Activated gamma-delta T cell treated with Interleukin-2 at 50 U/mL for 16 hours (primary cell): ENCODE measurements at regions not wholly inside any gene's neighbourhood (a gene's known extent, or its start where the extent isn't known, plus 50 kb on each side); places are given as distances from the start of the nearest gene placed in this dataset.

Experiments
- DNase-seq: peaks from one replicate; pipeline ENCODE4 v3.0.0-alpha.2; 2020

- DNase-seq = no peak
These were observed 93.5 kb upstream of the STK39 start for GRCh38 chr2:168340931-168341330.

GRCh38 chr2:168343586-168343985, 96.2 kb upstream of the STK39 start:
- no peak for DNase-seq

GRCh38 chr2:168344706-168345105, 97.3 kb upstream of the STK39 start:
- no peak for DNase-seq

GRCh38 chr2:168345601-168346000, 98.2 kb upstream of the STK39 start:
- no peak for DNase-seq

GRCh38 chr2:168346725-168347477, 99.5 kb upstream of the STK39 start:
- DNase-seq = peak; percentile 66

- DNase-seq = no peak
These were observed 100.7 kb upstream of the STK39 start for GRCh38 chr2:168348076-168348475.

- DNase-seq = no peak
These were observed 103.0 kb upstream of the STK39 start for GRCh38 chr2:168350380-168350779.

GRCh38 chr2:168353251-168353650, 102.8 kb upstream of the CERS6 start:
- no peak for DNase-seq

GRCh38 chr2:168354499-168354898, 101.6 kb upstream of the CERS6 start:
- DNase-seq = no peak

- no peak for DNase-seq
These were observed 101.0 kb upstream of the CERS6 start for GRCh38 chr2:168355121-168355520.

GRCh38 chr2:168355779-168356476, 100.1 kb upstream of the CERS6 start:
- DNase-seq = no peak

GRCh38 chr2:168356477-168356835, 99.6 kb upstream of the CERS6 start:
- no peak for DNase-seq

- no peak for DNase-seq
These were observed 98.1 kb upstream of the CERS6 start for GRCh38 chr2:168357797-168358472.

- no peak for DNase-seq
These were observed 97.0 kb upstream of the CERS6 start for GRCh38 chr2:168359082-168359481.

- DNase-seq = no peak
These were observed 92.6 kb upstream of the CERS6 start for GRCh38 chr2:168363347-168364092.

GRCh38 chr2:168365094-168365621, 90.9 kb upstream of the CERS6 start:
- DNase-seq = no peak

- no peak for DNase-seq
These were observed 87.0 kb upstream of the CERS6 start for GRCh38 chr2:168369031-168369430.

- no peak for DNase-seq
These were observed 84.6 kb upstream of the CERS6 start for GRCh38 chr2:168371273-168372019.

GRCh38 chr2:168373468-168373867, 82.6 kb upstream of the CERS6 start:
- no peak for DNase-seq

GRCh38 chr2:168375195-168375798, 80.8 kb upstream of the CERS6 start:
- DNase-seq = no peak

- DNase-seq = peak; percentile 37
These were observed 77.0 kb upstream of the CERS6 start for GRCh38 chr2:168378960-168379669.
